ENCODE measurements at regions not wholly inside any gene's neighbourhood (a gene's known extent, or its start where the extent isn't known, plus 50 kb on each side); places are given as distances from the start of the nearest gene placed in this dataset.

GRCh38 chr5:100992354-100992753 is 89.3 kb upstream of the ST8SIA4 start:
- TF ChIP-seq POLR2A (IDR thresholded peaks at IDR 0.05; ENCODE audit: extremely low read depth, insufficient read length) (no peak), MAX (IDR thresholded peaks at IDR 0.05; ENCODE audit: low read depth, low read length) (no peak), CTCF (IDR thresholded peaks at IDR 0.05; ENCODE audit: low read depth, low read length) (no peak), MYC (IDR thresholded peaks at IDR 0.05; ENCODE audit: low read depth, low read length) (no peak)
